ENCODE measurements at regions not wholly inside any gene's neighbourhood (a gene's known extent, or its start where the extent isn't known, plus 50 kb on each side); places are given as distances from the start of the nearest gene placed in this dataset.

- no peak for TF ChIP-seq CTCF (conservative IDR thresholded peaks at IDR 0.05; ENCODE audit: low read depth in 2 of 2)
Observed at GRCh38 chr13:85316506-85317025, 482.7 kb downstream of the SLITRK6 start (continued).

GRCh38 chr13:85314686-85315085 is 484.5 kb downstream of the SLITRK6 start:
- no peaks in the 10 kb centered on the region for H3F3A ChIP-seq (replicated peaks; ENCODE audit: low read depth)
- H4K20me1 ChIP-seq (replicated peaks; ENCODE audit: insufficient read depth), result no peaks in the 10 kb centered on the region; the same call in 1 of the 2 replicates
- no peak for ATAC-seq
- H3K4me2 ChIP-seq, result no peak overlapping the region
- Mint-ChIP-seq H3K4me1 (no peaks in the 10 kb centered on the region), H3K27ac (no peak overlapping the region), H3K9me3 (no peaks in the 10 kb centered on the region), H3K36me3 (ENCODE audit: low read depth) (no peaks in the 10 kb centered on the region), H3K4me3 (no peak overlapping the region), H3K27me3 (ENCODE audit: insufficient read depth, low read depth, poor library complexity) (no peaks in the 10 kb centered on the region)
- DNase-seq (ENCODE audit: low spot score), result no peak
- H3K36me3 ChIP-seq (ENCODE audit: insufficient read depth), result no peaks in the 10 kb centered on the region
- TF ChIP-seq CREB1 (CRISPR knock-in tag; IDR thresholded peaks at IDR 0.05; ENCODE audit: low read depth) (no peak), JUNB (IDR thresholded peaks at IDR 0.05; ENCODE audit: unreplicated experiment) (no peak), EZH2phosphoT487 (IDR thresholded peaks at IDR 0.05; ENCODE audit: unreplicated experiment) (no peak), EZH2 (IDR thresholded peaks at IDR 0.05; ENCODE audit: low read depth, unreplicated experiment) (no peak), POLR2AphosphoS5 (IDR thresholded peaks at IDR 0.05; ENCODE audit: low read depth) (no peak), CTCF (conservative IDR thresholded peaks at IDR 0.05; ENCODE audit: low read depth in 2 of 2) (no peak), STAT1 (IDR thresholded peaks at IDR 0.05; ENCODE audit: unreplicated experiment) (no peak), ETS1 (IDR thresholded peaks at IDR 0.05) (no peak)
- no peak overlapping the region for H3K4me3 ChIP-seq
- no peaks in the 10 kb centered on the region for H3K79me2 ChIP-seq (replicated peaks; ENCODE audit: insufficient read depth)
- H3K27ac ChIP-seq (ENCODE audit: low read depth), result no peak overlapping the region
- no peaks in the 10 kb centered on the region for H3K9me2 ChIP-seq (ENCODE audit: insufficient read depth)
- H3K4me1 ChIP-seq (ENCODE audit: insufficient read depth), result no peaks in the 10 kb centered on the region
- peak overlapping the region; percentile 67; the same call in 1 of the 2 replicates for H2AFZ ChIP-seq
- H3K27me3 ChIP-seq (ENCODE audit: insufficient read depth), result no peaks in the 10 kb centered on the region
